ENCODE measurements at regions not wholly inside any gene's neighbourhood (a gene's known extent, or its start where the extent isn't known, plus 50 kb on each side); places are given as distances from the start of the nearest gene placed in this dataset.

DNA sequence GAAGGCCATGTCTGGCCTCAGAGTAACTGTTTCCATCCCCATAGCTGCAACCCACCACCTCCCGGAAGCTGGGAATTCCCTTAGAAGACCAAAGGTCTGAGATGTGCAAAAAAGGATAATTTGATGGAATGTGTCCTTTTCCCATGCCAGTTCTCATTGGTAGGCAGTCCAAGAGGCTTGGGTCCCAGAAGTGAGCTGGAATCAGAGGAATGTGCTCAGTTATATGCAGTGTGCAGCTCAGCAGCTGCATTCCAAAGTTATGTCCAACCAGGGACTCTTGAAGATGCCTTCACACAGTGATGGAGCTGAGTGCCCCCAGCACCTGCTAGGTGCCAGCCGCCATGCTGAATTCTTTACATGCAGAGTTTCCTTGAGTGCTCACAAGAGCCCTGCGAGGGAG, 583.9 kb upstream of the TBX3 start:
- Histone ChIP-seq H3K9me3 (ENCODE audit: low read depth) (no peaks in the 10 kb centered on the region), H3K27ac (no peak overlapping the region), H3K36me3 (no peaks in the 10 kb centered on the region), H3K4me1 (ENCODE audit: low read depth) (no peaks in the 10 kb centered on the region), H3K27me3 (no peaks in the 10 kb centered on the region), H3K4me3 (no peak overlapping the region)
- TF ChIP-seq, protein P1, sequence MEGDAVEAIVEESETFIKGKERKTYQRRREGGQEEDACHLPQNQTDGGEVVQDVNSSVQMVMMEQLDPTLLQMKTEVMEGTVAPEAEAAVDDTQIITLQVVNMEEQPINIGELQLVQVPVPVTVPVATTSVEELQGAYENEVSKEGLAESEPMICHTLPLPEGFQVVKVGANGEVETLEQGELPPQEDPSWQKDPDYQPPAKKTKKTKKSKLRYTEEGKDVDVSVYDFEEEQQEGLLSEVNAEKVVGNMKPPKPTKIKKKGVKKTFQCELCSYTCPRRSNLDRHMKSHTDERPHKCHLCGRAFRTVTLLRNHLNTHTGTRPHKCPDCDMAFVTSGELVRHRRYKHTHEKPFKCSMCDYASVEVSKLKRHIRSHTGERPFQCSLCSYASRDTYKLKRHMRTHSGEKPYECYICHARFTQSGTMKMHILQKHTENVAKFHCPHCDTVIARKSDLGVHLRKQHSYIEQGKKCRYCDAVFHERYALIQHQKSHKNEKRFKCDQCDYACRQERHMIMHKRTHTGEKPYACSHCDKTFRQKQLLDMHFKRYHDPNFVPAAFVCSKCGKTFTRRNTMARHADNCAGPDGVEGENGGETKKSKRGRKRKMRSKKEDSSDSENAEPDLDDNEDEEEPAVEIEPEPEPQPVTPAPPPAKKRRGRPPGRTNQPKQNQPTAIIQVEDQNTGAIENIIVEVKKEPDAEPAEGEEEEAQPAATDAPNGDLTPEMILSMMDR (IDR thresholded peaks at IDR 0.05; ENCODE audit: low read depth, low read length), result no peak
- no peak for DNase-seq (ENCODE audit: low read depth in 1 of 2, low spot score in 1 of 2)

DNA sequence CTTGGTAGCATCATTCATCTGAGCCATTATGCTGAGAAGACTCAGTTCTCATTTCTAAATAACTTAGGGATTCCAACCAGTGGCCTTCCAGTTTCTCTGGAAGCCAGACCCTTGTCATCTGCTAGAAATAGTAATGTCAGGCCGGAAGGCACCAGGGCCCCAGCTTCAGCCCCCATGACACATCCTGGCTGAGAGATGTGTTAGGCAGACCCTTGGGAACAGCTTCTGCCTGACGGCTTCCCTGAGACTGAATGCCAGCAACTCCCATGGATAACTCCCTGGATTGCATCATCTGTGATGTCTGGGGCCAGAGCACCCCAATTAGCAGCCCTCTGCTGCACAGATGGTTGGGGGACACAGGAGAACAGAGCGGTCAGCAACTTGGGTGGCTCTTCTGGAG, 583.5 kb upstream of the TBX3 start:
- Histone ChIP-seq H3K36me3 (no peaks in the 10 kb centered on the region), H3K27ac (no peak overlapping the region), H3K9me3 (ENCODE audit: low read depth) (no peaks in the 10 kb centered on the region), H3K27me3 (no peaks in the 10 kb centered on the region), H3K4me1 (ENCODE audit: low read depth) (no peaks in the 10 kb centered on the region), H3K4me3 (no peak overlapping the region)
- TF ChIP-seq, protein P1 (IDR thresholded peaks at IDR 0.05; ENCODE audit: low read depth, low read length), result no peak
- no peak for DNase-seq (ENCODE audit: low read depth in 1 of 2, low spot score in 1 of 2)

DNA sequence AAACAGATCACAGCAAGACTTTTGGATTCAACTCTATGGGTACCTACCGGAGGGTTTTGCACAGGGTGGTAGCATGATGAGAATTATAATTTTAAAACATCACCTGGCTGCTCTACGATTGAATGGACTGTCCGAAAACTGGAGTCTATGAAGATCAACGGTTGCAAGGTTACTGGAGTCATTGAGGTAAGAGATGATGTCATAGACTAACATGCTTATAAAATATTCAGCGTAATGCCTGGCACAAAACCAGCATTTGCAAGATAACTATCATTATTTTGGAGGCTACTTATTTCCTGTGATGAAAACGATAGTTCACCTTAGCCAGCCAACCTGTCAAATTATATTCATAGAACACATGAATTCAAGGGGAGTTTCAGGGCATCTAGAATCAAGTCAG, 580.6 kb upstream of the TBX3 start:
- no peaks in the 10 kb centered on the region for H3K9me3 ChIP-seq (ENCODE audit: low read depth)
- H3K4me3 ChIP-seq, result no peak overlapping the region
- TF ChIP-seq, protein P1 (IDR thresholded peaks at IDR 0.05; ENCODE audit: low read depth, low read length), result no peak
- H3K4me1 ChIP-seq (ENCODE audit: low read depth), result peaks cover 3% of the 10 kb centered on the region
- no peak for DNase-seq (ENCODE audit: low read depth in 1 of 2, low spot score in 1 of 2)
- H3K36me3 ChIP-seq, result no peaks in the 10 kb centered on the region
- H3K27ac ChIP-seq, result no peak overlapping the region
- no peaks in the 10 kb centered on the region for H3K27me3 ChIP-seq

DNA sequence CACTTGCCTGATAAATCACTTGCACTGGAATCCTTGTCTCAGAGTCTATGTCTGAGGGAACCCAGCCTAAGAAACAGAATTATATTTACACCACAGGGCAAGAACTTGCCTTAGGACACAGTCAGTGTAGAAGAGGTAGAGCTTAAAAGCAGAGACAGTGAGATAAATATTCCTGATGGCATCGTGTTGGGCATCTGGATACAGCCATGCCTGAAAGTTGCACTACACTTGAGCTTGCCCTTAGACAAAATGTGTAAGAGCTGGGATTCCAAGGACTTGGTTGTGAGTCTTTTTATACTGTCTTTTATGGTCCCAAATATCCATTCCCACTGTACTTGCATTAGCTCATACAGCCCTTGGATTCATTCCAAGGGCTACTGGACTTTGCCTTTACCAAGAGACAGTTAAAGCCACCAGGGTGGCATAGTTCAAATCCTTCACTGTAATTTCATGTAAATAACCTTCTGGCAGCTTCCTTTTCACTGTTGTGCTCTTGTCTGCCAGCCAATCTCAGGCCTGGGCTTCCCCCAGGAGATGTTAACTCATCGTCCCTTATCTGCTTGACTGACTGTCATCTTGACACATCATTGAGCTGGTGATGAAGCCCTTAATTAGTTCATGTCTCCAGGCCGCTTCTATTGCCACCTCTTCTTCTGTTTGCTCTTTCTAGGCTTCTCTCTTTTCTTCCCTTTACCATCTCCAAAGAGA, 577.9 kb upstream of the TBX3 start:
- peaks cover 3% of the 10 kb centered on the region for H3K4me1 ChIP-seq (ENCODE audit: low read depth)
- no peaks in the 10 kb centered on the region for H3K27me3 ChIP-seq
- H3K27ac ChIP-seq, result no peak overlapping the region
- H3K36me3 ChIP-seq, result no peaks in the 10 kb centered on the region
- no peak overlapping the region for H3K4me3 ChIP-seq
- DNase-seq (ENCODE audit: low read depth in 1 of 2, low spot score in 1 of 2), result peak in 1 of 2 donors; percentile 21
- H3K9me3 ChIP-seq (ENCODE audit: low read depth), result no peaks in the 10 kb centered on the region
- TF ChIP-seq, protein P1 (IDR thresholded peaks at IDR 0.05; ENCODE audit: low read depth, low read length), result no peak

DNA sequence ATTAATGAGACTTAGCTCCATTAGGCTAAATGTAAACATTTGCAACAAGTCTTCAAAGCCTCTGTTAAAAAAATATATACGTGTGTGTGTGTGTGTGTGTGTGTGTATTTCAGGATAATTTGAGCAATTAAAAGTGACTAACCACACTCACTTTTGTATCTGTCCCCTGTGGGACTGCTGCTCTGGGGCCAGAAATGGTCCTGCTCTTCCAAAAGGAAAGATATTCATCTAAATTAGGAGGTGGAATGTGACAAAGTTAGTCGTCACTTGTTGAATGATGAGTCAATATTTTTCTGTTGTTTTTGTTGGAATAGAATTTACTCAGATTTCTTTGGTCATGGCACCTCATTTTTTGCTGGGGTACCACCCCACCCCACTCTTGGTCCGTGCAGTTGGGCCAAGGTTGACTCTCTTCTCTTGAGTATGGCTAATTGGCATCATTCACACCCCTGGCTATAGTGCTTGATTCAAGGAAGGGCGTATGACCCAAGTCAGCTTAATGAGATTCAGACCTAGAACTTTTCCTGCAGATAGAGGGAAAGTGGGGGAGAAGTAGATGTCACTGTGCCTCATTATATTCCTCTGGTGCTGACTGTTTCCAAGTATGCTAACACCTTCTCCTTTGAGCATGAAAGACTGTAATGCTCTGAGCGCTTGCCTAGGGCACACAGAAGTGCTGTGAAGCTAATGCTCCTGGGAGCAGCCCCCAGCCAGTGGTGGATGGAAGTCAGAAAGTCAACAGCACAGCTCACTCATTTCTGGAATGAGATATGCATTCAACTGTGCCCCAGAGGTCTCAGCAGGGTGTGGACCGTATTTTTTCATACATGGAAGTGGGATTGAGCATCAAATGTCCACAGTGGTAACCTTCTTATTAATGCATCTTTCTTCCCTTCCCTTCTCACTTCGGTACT, 577.0 kb upstream of the TBX3 start:
- Histone ChIP-seq H3K27me3 (no peaks in the 10 kb centered on the region), H3K4me3 (no peak overlapping the region), H3K36me3 (no peaks in the 10 kb centered on the region), H3K27ac (no peak overlapping the region), H3K4me1 (ENCODE audit: low read depth) (peaks cover 3% of the 10 kb centered on the region), H3K9me3 (ENCODE audit: low read depth) (no peaks in the 10 kb centered on the region)
- no peak for DNase-seq (ENCODE audit: low read depth in 1 of 2, low spot score in 1 of 2)
- TF ChIP-seq, protein P1 (IDR thresholded peaks at IDR 0.05; ENCODE audit: low read depth, low read length), result no peak
